SK-N-SH (cell line): ENCODE measurements at regions not wholly inside any gene's neighbourhood (a gene's known extent, or its start where the extent isn't known, plus 50 kb on each side); places are given as distances from the start of the nearest gene placed in this dataset.

Experiments used
- CTCF ChIA-PET: fragments of 300-600, 350-600 bp; formaldehyde crosslinking; extraction: SDS; loops from one replicate; lab custom pipeline; 2021; lab: Yijun Ruan, JAX
- POLR2A ChIA-PET: fragments of 350-600 bp; sonication (Branson Sonifier 250); formaldehyde crosslinking; extraction: SDS; loops from one replicate; lab custom pipeline; 2020; ENCODE audit warnings: antibody characterized with exemption, inconsistent platforms; lab: Yijun Ruan, JAX
- DNase-seq: peaks from one replicate; pipeline ENCODE4 v3.0.0; 2012
- H2AFZ ChIP-seq: fragments of 200-600 bp; sonication (generic); 2 replicates; pipeline ENCODE4 v1.8.1; 2016; ENCODE audit warnings: antibody characterized with exemption, mild to moderate bottlenecking, low read depth
- H3F3A ChIP-seq: fragments of 200-600 bp; sonication (generic); replicated peaks from 2 replicates; pipeline ENCODE3; 2016; ENCODE audit warnings: antibody characterized with exemption, mild to moderate bottlenecking; ENCODE audit not compliant: insufficient read depth
- H3K27ac ChIP-seq, 2 experiments: fragments of 200-500 bp in 1 of 2; fragments of 200-600 bp in 1 of 2; sonication (Bioruptor generic) in 1 of 2; sonication (generic), shearing (Covaris generic) in 1 of 2; 2 replicates each; pipeline versions ENCODE4 v1.5.1 to v1.6.1; 2014 to 2016; ENCODE audit warnings: low read depth in 2 of 2, inconsistent platforms in 1 of 2, low read length in 1 of 2, mild to moderate bottlenecking in 1 of 2, mixed read lengths in 1 of 2
- H3K27me3 ChIP-seq: fragments of 200-600 bp; sonication (generic), shearing (Covaris generic); 2 replicates; pipeline ENCODE4 v1.6.1; 2016; ENCODE audit warnings: mixed run types; ENCODE audit not compliant: insufficient read depth
- H3K36me3 ChIP-seq, 2 experiments: fragments of 200-500 bp in 1 of 2; fragments of 200-600 bp in 1 of 2; sonication (Bioruptor generic) in 1 of 2; sonication (generic) in 1 of 2; replicated peaks in 1 of 2; 2 replicates each; pipeline versions ENCODE3 to v1.5.1; 2014 to 2016; ENCODE audit warnings: low read length in 1 of 2, mild to moderate bottlenecking in 1 of 2; ENCODE audit not compliant: insufficient read depth in 2 of 2, control insufficient read depth in 1 of 2
- H3K4me1 ChIP-seq, 2 experiments: fragments of 200-500 bp in 1 of 2; fragments of 200-600 bp in 1 of 2; sonication (Bioruptor generic) in 1 of 2; sonication (generic), shearing (Covaris generic) in 1 of 2; 2 replicates each; pipeline versions ENCODE4 v1.5.1 to v1.6.1; 2014 to 2016; ENCODE audit warnings: low read depth in 1 of 2, low read length in 1 of 2, mixed run types in 1 of 2; ENCODE audit not compliant: insufficient read depth in 2 of 2, control insufficient read depth in 1 of 2
- H3K4me2 ChIP-seq: fragments of 200-600 bp; sonication (generic), shearing (Covaris generic); 2 replicates; pipeline ENCODE4 v1.6.1; 2017; ENCODE audit warnings: mixed run types
- H3K4me3 ChIP-seq, 2 experiments: fragments of 200-500 bp in 1 of 2; fragments of 200-600 bp in 1 of 2; sonication (Bioruptor generic) in 1 of 2; sonication (generic), shearing (Covaris generic) in 1 of 2; 2 replicates each; pipeline versions ENCODE4 v1.5.1 to v1.8.1; 2014 to 2016; ENCODE audit warnings: low read depth in 2 of 2, inconsistent platforms in 1 of 2, low read length in 1 of 2, mild to moderate bottlenecking in 1 of 2, mixed read lengths in 1 of 2, moderate library complexity in 1 of 2
- H3K79me2 ChIP-seq: fragments of 200-600 bp; sonication (generic); 2 replicates; pipeline ENCODE4 v1.8.1; 2017; ENCODE audit warnings: mild to moderate bottlenecking; ENCODE audit not compliant: insufficient read depth
- H3K9ac ChIP-seq: fragments of 200-600 bp; sonication (generic); 2 replicates; pipeline ENCODE4 v1.6.1; 2017; ENCODE audit warnings: mixed run types
- H3K9me2 ChIP-seq: fragments of 200-600 bp; sonication (generic); 2 replicates; pipeline ENCODE4 v1.6.1; 2017; ENCODE audit warnings: mixed run types
- H3K9me3 ChIP-seq: fragments of 200-600 bp; sonication (generic); 2 replicates; pipeline ENCODE4 v1.6.1; 2017; ENCODE audit warnings: mixed run types, mild to moderate bottlenecking, moderate library complexity
- H4K20me1 ChIP-seq: fragments of 200-600 bp; sonication (generic); 2 replicates; pipeline ENCODE4 v1.6.1; 2017; ENCODE audit warnings: mild to moderate bottlenecking, mixed run types; ENCODE audit not compliant: insufficient read depth
- CHD2 ChIP-seq: fragments of 150-350 bp; IDR thresholded peaks from 2 replicates; pipeline ENCODE4 v1.6.1; 2018; ENCODE audit warnings: low read length; ENCODE audit not compliant: partially characterized antibody
- EZH2phosphoT487 ChIP-seq: fragments of 200-600 bp; sonication (generic); IDR thresholded peaks from 2 replicates; pipeline ENCODE4 v1.6.1; 2017; ENCODE audit warnings: low read depth, mixed run types, mild to moderate bottlenecking, antibody characterized with exemption, moderate library complexity, borderline replicate concordance
- FOSL2 ChIP-seq: IDR thresholded peaks from 2 replicates; pipeline ENCODE4 v1.4.0; 2012; ENCODE audit warnings: low read depth, mild to moderate bottlenecking, moderate library complexity, borderline replicate concordance
- FOXM1 ChIP-seq: IDR thresholded peaks from 2 replicates; pipeline ENCODE4 v1.4.0; 2012; ENCODE audit warnings: low read depth, mild to moderate bottlenecking
- GABPA ChIP-seq: IDR thresholded peaks from 2 replicates; pipeline ENCODE4 v1.4.0; 2012; ENCODE audit warnings: low read depth, mild to moderate bottlenecking
- JUND ChIP-seq: IDR thresholded peaks from 2 replicates; pipeline ENCODE4 v1.4.0; 2012
- MXI1 ChIP-seq: IDR thresholded peaks from 2 replicates; pipeline ENCODE4 v1.6.1; 2012; ENCODE audit warnings: mild to moderate bottlenecking, low read depth, low read length, improper control_type of control experiment
- RAD21 ChIP-seq: IDR thresholded peaks from 2 replicates; pipeline ENCODE4 v1.6.1; 2012; ENCODE audit warnings: mild to moderate bottlenecking, low read length
- RXRA ChIP-seq: IDR thresholded peaks from 2 replicates; pipeline ENCODE4 v1.4.0; 2012; ENCODE audit warnings: low read depth, mild to moderate bottlenecking, borderline replicate concordance
- TAF1 ChIP-seq: IDR thresholded peaks from 2 replicates; pipeline ENCODE4 v1.6.1; 2012; ENCODE audit warnings: low read depth, mild to moderate bottlenecking, low read length, moderate library complexity, borderline replicate concordance
- TEAD4 ChIP-seq: IDR thresholded peaks from 2 replicates; pipeline ENCODE4 v1.4.0; 2012; ENCODE audit warnings: mild to moderate bottlenecking, borderline replicate concordance; ENCODE audit not compliant: insufficient read depth
- YY1 ChIP-seq: IDR thresholded peaks from 2 replicates; pipeline ENCODE4 v1.4.0; 2012; ENCODE audit warnings: low read depth, mild to moderate bottlenecking
- WGBS: methylation state at CpG from one replicate; pipeline ENCODE4 v1.1.6; 2017; ENCODE audit warnings: low lambda C conversion rate; 5-methylcytosine and 5-hydroxymethylcytosine counted together
- TF ChIP-seq, protein P1 (sequence below): IDR thresholded peaks from 2 replicates; pipeline ENCODE4; 2012
- TF ChIP-seq, protein P2 (sequence below): IDR thresholded peaks from 2 replicates; pipeline ENCODE4 v1.4.0; 2012; ENCODE audit warnings: low read depth, borderline replicate concordance
- TF ChIP-seq, protein P3 (sequence below): IDR thresholded peaks from 2 replicates; pipeline ENCODE4 v1.4.0; 2012; ENCODE audit warnings: low read depth

DNA sequence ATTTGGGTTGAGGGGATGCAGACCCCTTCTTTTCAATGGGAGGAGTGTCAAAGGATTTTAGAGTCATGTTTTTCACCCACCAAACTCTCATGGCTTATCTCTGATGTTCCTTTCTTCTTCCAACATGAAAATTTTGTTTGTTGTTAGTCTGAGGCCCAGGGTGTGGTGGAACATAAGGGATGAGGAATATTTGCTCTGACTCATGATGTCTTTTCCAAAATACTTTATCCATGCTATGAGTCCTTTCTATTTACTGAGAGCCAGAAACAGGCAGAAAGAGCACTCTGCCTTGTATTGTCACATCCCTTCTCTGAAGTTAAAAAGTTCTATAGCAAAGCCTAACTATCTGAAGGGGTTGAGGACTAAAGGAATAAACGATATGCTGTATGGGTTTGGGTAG is 61.6 kb upstream of the GYPA start:
- H3K79me2 ChIP-seq = no peaks in the 10 kb centered on the region
- H3K9me2 ChIP-seq = no peaks in the 10 kb centered on the region
- 0% methylated on average over 1 of the region's 1 CpG for WGBS
- H3K4me1 ChIP-seq = no peaks in the 10 kb centered on the region
- H3K4me2 ChIP-seq = no peak overlapping the region
- no peaks in the 10 kb centered on the region for H3K9me3 ChIP-seq
- no peaks in the 10 kb centered on the region for H3K27me3 ChIP-seq
- no peak overlapping the region for H2AFZ ChIP-seq
- H3K4me3 ChIP-seq = no peak overlapping the region
- no peaks in the 10 kb centered on the region for H3F3A ChIP-seq
- TF ChIP-seq FOSL2 (no peak), RXRA (no peak), TEAD4 (no peak), MXI1 (no peak), TAF1 (no peak), FOXM1 (no peak), EZH2phosphoT487 (no peak), JUND (no peak), YY1 (no peak), GABPA (no peak)
- TF ChIP-seq, protein P1, sequence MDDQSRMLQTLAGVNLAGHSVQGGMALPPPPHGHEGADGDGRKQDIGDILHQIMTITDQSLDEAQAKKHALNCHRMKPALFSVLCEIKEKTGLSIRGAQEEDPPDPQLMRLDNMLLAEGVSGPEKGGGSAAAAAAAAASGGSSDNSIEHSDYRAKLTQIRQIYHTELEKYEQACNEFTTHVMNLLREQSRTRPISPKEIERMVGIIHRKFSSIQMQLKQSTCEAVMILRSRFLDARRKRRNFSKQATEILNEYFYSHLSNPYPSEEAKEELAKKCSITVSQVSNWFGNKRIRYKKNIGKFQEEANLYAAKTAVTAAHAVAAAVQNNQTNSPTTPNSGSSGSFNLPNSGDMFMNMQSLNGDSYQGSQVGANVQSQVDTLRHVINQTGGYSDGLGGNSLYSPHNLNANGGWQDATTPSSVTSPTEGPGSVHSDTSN = no peak
- TF ChIP-seq, protein P2, sequence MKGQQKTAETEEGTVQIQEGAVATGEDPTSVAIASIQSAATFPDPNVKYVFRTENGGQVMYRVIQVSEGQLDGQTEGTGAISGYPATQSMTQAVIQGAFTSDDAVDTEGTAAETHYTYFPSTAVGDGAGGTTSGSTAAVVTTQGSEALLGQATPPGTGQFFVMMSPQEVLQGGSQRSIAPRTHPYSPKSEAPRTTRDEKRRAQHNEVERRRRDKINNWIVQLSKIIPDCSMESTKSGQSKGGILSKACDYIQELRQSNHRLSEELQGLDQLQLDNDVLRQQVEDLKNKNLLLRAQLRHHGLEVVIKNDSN = no peak
- TF ChIP-seq, protein P3, sequence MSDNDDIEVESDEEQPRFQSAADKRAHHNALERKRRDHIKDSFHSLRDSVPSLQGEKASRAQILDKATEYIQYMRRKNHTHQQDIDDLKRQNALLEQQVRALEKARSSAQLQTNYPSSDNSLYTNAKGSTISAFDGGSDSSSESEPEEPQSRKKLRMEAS = no peak
- ChIA-PET CTCF (no interaction called here), POLR2A (no interaction called here)
- no peaks in the 10 kb centered on the region for H3K36me3 ChIP-seq
- no peaks in the 10 kb centered on the region for H4K20me1 ChIP-seq
- H3K27ac ChIP-seq = no peak overlapping the region
- no peak for DNase-seq
- H3K9ac ChIP-seq = no peak overlapping the region

DNA sequence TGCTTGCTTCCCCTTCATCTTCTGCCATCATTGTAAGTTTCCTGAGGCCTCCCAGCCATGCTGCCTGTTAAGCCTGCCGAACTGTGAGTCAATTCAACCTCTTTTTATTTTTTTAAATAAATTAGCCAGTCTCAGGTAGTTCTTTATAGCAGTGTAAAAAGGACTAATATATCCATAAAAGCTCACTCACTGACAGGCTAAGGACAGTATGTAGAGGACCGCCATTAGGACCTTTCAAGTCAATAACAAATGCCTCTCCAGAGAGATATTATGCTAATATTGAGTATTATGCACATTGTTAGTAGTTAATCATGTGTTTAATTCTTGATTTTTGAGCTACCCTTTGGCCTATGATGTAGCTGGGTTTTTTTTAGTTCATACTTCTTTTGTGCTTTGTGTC is 62.6 kb upstream of the GYPA start:
- no peaks in the 10 kb centered on the region for H3K36me3 ChIP-seq
- DNase-seq = no peak
- no peaks in the 10 kb centered on the region for H3K9me2 ChIP-seq
- no peaks in the 10 kb centered on the region for H3K9me3 ChIP-seq
- no peak overlapping the region for H3K27ac ChIP-seq
- no peaks in the 10 kb centered on the region for H4K20me1 ChIP-seq
- CTCF ChIA-PET = no interaction called here
- POLR2A ChIA-PET = no interaction called here
- no peak overlapping the region for H2AFZ ChIP-seq
- TF ChIP-seq EZH2phosphoT487 (no peak), RAD21 (no peak), CHD2 (no peak), FOXM1 (no peak), YY1 (no peak)
- 12% methylated on average over 2 of the region's 2 CpGs for WGBS
- no peaks in the 10 kb centered on the region for H3K27me3 ChIP-seq
- no peak overlapping the region for H3K4me2 ChIP-seq
- no peak overlapping the region for H3K4me3 ChIP-seq
- no peaks in the 10 kb centered on the region for H3K4me1 ChIP-seq
- H3F3A ChIP-seq = no peaks in the 10 kb centered on the region
- no peaks in the 10 kb centered on the region for H3K79me2 ChIP-seq
- no peak overlapping the region for H3K9ac ChIP-seq
